ENCODE measurements at regions not wholly inside any gene's neighbourhood (a gene's known extent, or its start where the extent isn't known, plus 50 kb on each side); places are given as distances from the start of the nearest gene placed in this dataset.

GRCh38 chr9:78940121-78940855, 631.5 kb upstream of the TLE4 start:
- no peak for TF ChIP-seq FOXA1 (IDR thresholded peaks at IDR 0.05)
- TF ChIP-seq SUZ12 (IDR thresholded peaks at IDR 0.05), result no peak
- no peak for TF ChIP-seq SP1 (IDR thresholded peaks at IDR 0.05)
- TF ChIP-seq NFRKB (IDR thresholded peaks at IDR 0.05), result no peak
- no peak for TF ChIP-seq ARNT (IDR thresholded peaks at IDR 0.05)
- no peak for TF ChIP-seq LEF1 (IDR thresholded peaks at IDR 0.05; ENCODE audit: borderline replicate concordance)
- TF ChIP-seq ZNF384 (IDR thresholded peaks at IDR 0.05), result no peak
- no peak for TF ChIP-seq FOXK2 (IDR thresholded peaks at IDR 0.05)
- TF ChIP-seq, protein P1, sequence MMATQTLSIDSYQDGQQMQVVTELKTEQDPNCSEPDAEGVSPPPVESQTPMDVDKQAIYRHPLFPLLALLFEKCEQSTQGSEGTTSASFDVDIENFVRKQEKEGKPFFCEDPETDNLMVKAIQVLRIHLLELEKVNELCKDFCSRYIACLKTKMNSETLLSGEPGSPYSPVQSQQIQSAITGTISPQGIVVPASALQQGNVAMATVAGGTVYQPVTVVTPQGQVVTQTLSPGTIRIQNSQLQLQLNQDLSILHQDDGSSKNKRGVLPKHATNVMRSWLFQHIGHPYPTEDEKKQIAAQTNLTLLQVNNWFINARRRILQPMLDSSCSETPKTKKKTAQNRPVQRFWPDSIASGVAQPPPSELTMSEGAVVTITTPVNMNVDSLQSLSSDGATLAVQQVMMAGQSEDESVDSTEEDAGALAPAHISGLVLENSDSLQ (IDR thresholded peaks at IDR 0.05), result no peak
